ENCODE measurements at regions not wholly inside any gene's neighbourhood (a gene's known extent, or its start where the extent isn't known, plus 50 kb on each side); places are given as distances from the start of the nearest gene placed in this dataset.
"Not testable (repeated sequence)": the region's sequence is repeated elsewhere in the genome, so short reads cannot be mapped to it uniquely, and the experiment has no call there.

- FAIRE-seq = no peak
- Histone ChIP-seq H3K4me3 (ENCODE audit: low read depth, low read length) (no peak overlapping the region), H3K36me3 (ENCODE audit: control insufficient read depth, insufficient read depth, low read length) (no peaks in the 10 kb centered on the region), H3K27me3 (ENCODE audit: control insufficient read depth, insufficient read depth, low read length) (no peaks in the 10 kb centered on the region)
- TF ChIP-seq CTCF (IDR thresholded peaks at IDR 0.05; ENCODE audit: insufficient read depth, low read length, severe bottlenecking) = no peak
- no peak for DNase-seq (ENCODE audit: low read depth)
Measured at GRCh38 chr3:161631536-161631935, 134.9 kb downstream of the OTOL1 start.

- TF ChIP-seq CTCF (IDR thresholded peaks at IDR 0.05; ENCODE audit: insufficient read depth, low read length, severe bottlenecking) = no peak
- H3K27me3 ChIP-seq (ENCODE audit: control insufficient read depth, insufficient read depth, low read length) = no peaks in the 10 kb centered on the region
- DNase-seq (ENCODE audit: low read depth) (no peak), FAIRE-seq (no peak)
- H3K4me3 ChIP-seq (ENCODE audit: low read depth, low read length) = no peak overlapping the region
- no peaks in the 10 kb centered on the region for H3K36me3 ChIP-seq (ENCODE audit: control insufficient read depth, insufficient read depth, low read length)
Measured at GRCh38 chr3:161637559-161637958, 141.0 kb downstream of the OTOL1 start.

- not testable (repeated sequence) for FAIRE-seq; H3K27me3 ChIP-seq (ENCODE audit: control insufficient read depth, insufficient read depth, low read length); H3K4me3 ChIP-seq (ENCODE audit: low read depth, low read length); H3K36me3 ChIP-seq (ENCODE audit: control insufficient read depth, insufficient read depth, low read length); DNase-seq (ENCODE audit: low read depth)
Measured at GRCh38 chr3:161639095-161639494, 142.5 kb downstream of the OTOL1 start.

- Histone ChIP-seq H3K27me3 (ENCODE audit: control insufficient read depth, insufficient read depth, low read length) (no peaks in the 10 kb centered on the region), H3K36me3 (ENCODE audit: control insufficient read depth, insufficient read depth, low read length) (no peaks in the 10 kb centered on the region), H3K4me3 (ENCODE audit: low read depth, low read length) (no peak overlapping the region)
- no peak for TF ChIP-seq CTCF (IDR thresholded peaks at IDR 0.05; ENCODE audit: insufficient read depth, low read length, severe bottlenecking)
- DNase-seq (ENCODE audit: low read depth) (no peak), FAIRE-seq (no peak)
Measured at GRCh38 chr3:161640181-161640580, 143.6 kb downstream of the OTOL1 start.

GRCh38 chr3:161641287-161641686 lies 144.7 kb downstream of the OTOL1 start:
- no peak overlapping the region for H3K4me3 ChIP-seq (ENCODE audit: low read depth, low read length)
- TF ChIP-seq CTCF (IDR thresholded peaks at IDR 0.05; ENCODE audit: insufficient read depth, low read length, severe bottlenecking) = no peak
- DNase-seq (ENCODE audit: low read depth) = no peak
- FAIRE-seq = no peak
- no peaks in the 10 kb centered on the region for H3K36me3 ChIP-seq (ENCODE audit: control insufficient read depth, insufficient read depth, low read length)
- no peaks in the 10 kb centered on the region for H3K27me3 ChIP-seq (ENCODE audit: control insufficient read depth, insufficient read depth, low read length)

- no peaks in the 10 kb centered on the region for H3K36me3 ChIP-seq (ENCODE audit: control insufficient read depth, insufficient read depth, low read length)
- no peaks in the 10 kb centered on the region for H3K27me3 ChIP-seq (ENCODE audit: control insufficient read depth, insufficient read depth, low read length)
- FAIRE-seq = no peak
- no peak for DNase-seq (ENCODE audit: low read depth)
- no peak for TF ChIP-seq CTCF (IDR thresholded peaks at IDR 0.05; ENCODE audit: insufficient read depth, low read length, severe bottlenecking)
- H3K4me3 ChIP-seq (ENCODE audit: low read depth, low read length) = no peak overlapping the region
Measured at GRCh38 chr3:161644891-161645635, 148.5 kb downstream of the OTOL1 start.
